ENCODE measurements at regions not wholly inside any gene's neighbourhood (a gene's known extent, or its start where the extent isn't known, plus 50 kb on each side); places are given as distances from the start of the nearest gene placed in this dataset.

GRCh38 chr3:30189900-30190299 is 416.5 kb upstream of the TGFBR2 start:
- TF ChIP-seq POLR2A (IDR thresholded peaks at IDR 0.05; ENCODE audit: low read length) (no peak), GATA1 (IDR thresholded peaks at IDR 0.05; ENCODE audit: low read depth, low read length) (no peak)
- DNase-seq: no peak

GRCh38 chr3:30193625-30194044 is 412.8 kb upstream of the TGFBR2 start:
- TF ChIP-seq GATA1 (IDR thresholded peaks at IDR 0.05; ENCODE audit: low read depth, low read length): no peak
- no peak for TF ChIP-seq POLR2A (IDR thresholded peaks at IDR 0.05; ENCODE audit: low read length)
- DNase-seq: no peak

GRCh38 chr3:30195352-30195751 is 411.0 kb upstream of the TGFBR2 start:
- no peak for DNase-seq
- TF ChIP-seq POLR2A (IDR thresholded peaks at IDR 0.05; ENCODE audit: low read length) (no peak), GATA1 (IDR thresholded peaks at IDR 0.05; ENCODE audit: low read depth, low read length) (no peak)

- no peak for DNase-seq
These were observed 408.2 kb upstream of the TGFBR2 start for GRCh38 chr3:30198162-30198561.

GRCh38 chr3:30199096-30199759 is 407.2 kb upstream of the TGFBR2 start:
- peak; percentile 45 to 74 for DNase-seq
- TF ChIP-seq POLR2A (IDR thresholded peaks at IDR 0.05; ENCODE audit: low read length): no peak
- no peak for TF ChIP-seq GATA1 (IDR thresholded peaks at IDR 0.05; ENCODE audit: low read depth, low read length)

More at GRCh38 chr3:30198162-30198561, 408.2 kb upstream of the TGFBR2 start:
- TF ChIP-seq POLR2A (IDR thresholded peaks at IDR 0.05; ENCODE audit: low read length) (no peak), GATA1 (IDR thresholded peaks at IDR 0.05; ENCODE audit: low read depth, low read length) (no peak)

GRCh38 chr3:30199855-30200254 is 406.5 kb upstream of the TGFBR2 start:
- TF ChIP-seq GATA1 (IDR thresholded peaks at IDR 0.05; ENCODE audit: low read depth, low read length) (no peak), POLR2A (IDR thresholded peaks at IDR 0.05; ENCODE audit: low read length) (no peak)
- DNase-seq: no peak

GRCh38 chr3:30201715-30202114 is 404.7 kb upstream of the TGFBR2 start:
- TF ChIP-seq POLR2A (IDR thresholded peaks at IDR 0.05; ENCODE audit: low read length): no peak
- TF ChIP-seq GATA1 (IDR thresholded peaks at IDR 0.05; ENCODE audit: low read depth, low read length): no peak
- DNase-seq: no peak

GRCh38 chr3:30203301-30203700 is 403.1 kb upstream of the TGFBR2 start:
- DNase-seq: no peak

GRCh38 chr3:30204126-30204525 is 402.3 kb upstream of the TGFBR2 start:
- TF ChIP-seq POLR2A (IDR thresholded peaks at IDR 0.05; ENCODE audit: low read length) (no peak), GATA1 (IDR thresholded peaks at IDR 0.05; ENCODE audit: low read depth, low read length) (no peak)
- DNase-seq: no peak

More at GRCh38 chr3:30203301-30203700, 403.1 kb upstream of the TGFBR2 start:
- TF ChIP-seq POLR2A (IDR thresholded peaks at IDR 0.05; ENCODE audit: low read length) (no peak), GATA1 (IDR thresholded peaks at IDR 0.05; ENCODE audit: low read depth, low read length) (no peak)

GRCh38 chr3:30206051-30206450 is 400.4 kb upstream of the TGFBR2 start:
- DNase-seq: no peak
- no peak for TF ChIP-seq GATA1 (IDR thresholded peaks at IDR 0.05; ENCODE audit: low read depth, low read length)
- TF ChIP-seq POLR2A (IDR thresholded peaks at IDR 0.05; ENCODE audit: low read length): no peak

- no peak for DNase-seq
These were observed 384.8 kb upstream of the TGFBR2 start for GRCh38 chr3:30221619-30222018.

GRCh38 chr3:30222441-30222840 is 384.0 kb upstream of the TGFBR2 start:
- DNase-seq: no peak
- no peak for TF ChIP-seq GATA1 (IDR thresholded peaks at IDR 0.05; ENCODE audit: low read depth, low read length)
- TF ChIP-seq POLR2A (IDR thresholded peaks at IDR 0.05; ENCODE audit: low read length): no peak

More at GRCh38 chr3:30221619-30222018, 384.8 kb upstream of the TGFBR2 start:
- TF ChIP-seq POLR2A (IDR thresholded peaks at IDR 0.05; ENCODE audit: low read length): no peak
- no peak for TF ChIP-seq GATA1 (IDR thresholded peaks at IDR 0.05; ENCODE audit: low read depth, low read length)

GRCh38 chr3:30225021-30225420 is 381.4 kb upstream of the TGFBR2 start:
- TF ChIP-seq GATA1 (IDR thresholded peaks at IDR 0.05; ENCODE audit: low read depth, low read length): no peak
- TF ChIP-seq POLR2A (IDR thresholded peaks at IDR 0.05; ENCODE audit: low read length): no peak
- no peak for DNase-seq

GRCh38 chr3:30226601-30227151 is 379.7 kb upstream of the TGFBR2 start:
- DNase-seq: no peak
- TF ChIP-seq GATA1 (IDR thresholded peaks at IDR 0.05; ENCODE audit: low read depth, low read length) (no peak), POLR2A (IDR thresholded peaks at IDR 0.05; ENCODE audit: low read length) (no peak)
